Esophagus squamous epithelium (tissue), 4 donors: ENCODE measurements at regions not wholly inside any gene's neighbourhood (a gene's known extent, or its start where the extent isn't known, plus 50 kb on each side); places are given as distances from the start of the nearest gene placed in this dataset.

Experiments
- POLR2A ChIP-seq, 4 donors: fragments of 450-650 bp; IDR thresholded peaks; one replicate each; pipeline ENCODE4 v1.6.1; 2017; ENCODE audit warnings: antibody characterized with exemption in 4 of 4, mild to moderate bottlenecking in 4 of 4, moderate library complexity in 3 of 4
- TF ChIP-seq, protein P1 (sequence below), 6 experiments: fragments of 450-650 bp in 4 of 6; fragments of 200-600 bp in 2 of 6; sonication (generic) in 2 of 6; IDR thresholded peaks; one replicate each; pipeline ENCODE4 v1.5.1; 2016 to 2019; ENCODE audit warnings: antibody characterized with exemption in 6 of 6, mild to moderate bottlenecking in 4 of 6, moderate library complexity in 4 of 6

DNA sequence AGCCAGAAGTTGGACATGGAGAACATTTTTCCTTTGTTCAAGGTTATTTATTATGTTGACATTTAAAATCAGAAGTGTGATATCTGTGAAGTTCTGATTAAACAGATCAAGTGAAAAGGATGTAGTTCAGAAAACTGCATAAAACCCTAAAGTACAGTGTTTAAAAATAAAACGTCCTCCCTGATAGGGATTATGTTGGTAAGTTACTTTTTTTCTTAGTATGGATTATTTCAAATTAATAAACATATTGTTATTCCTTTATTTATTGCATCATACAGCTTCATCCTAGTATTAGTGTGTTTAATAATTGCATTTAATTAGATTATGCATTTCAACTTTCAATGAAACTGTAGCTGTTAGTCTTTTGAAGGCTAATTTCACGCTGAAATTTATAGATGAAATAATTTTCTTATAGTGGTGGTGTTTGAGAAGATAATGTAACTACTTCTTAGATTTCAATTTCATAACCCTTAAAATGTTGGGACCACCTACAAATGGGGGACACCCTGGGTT is 157.9 kb upstream of the DMRT1 start:
- TF ChIP-seq, protein P1, sequence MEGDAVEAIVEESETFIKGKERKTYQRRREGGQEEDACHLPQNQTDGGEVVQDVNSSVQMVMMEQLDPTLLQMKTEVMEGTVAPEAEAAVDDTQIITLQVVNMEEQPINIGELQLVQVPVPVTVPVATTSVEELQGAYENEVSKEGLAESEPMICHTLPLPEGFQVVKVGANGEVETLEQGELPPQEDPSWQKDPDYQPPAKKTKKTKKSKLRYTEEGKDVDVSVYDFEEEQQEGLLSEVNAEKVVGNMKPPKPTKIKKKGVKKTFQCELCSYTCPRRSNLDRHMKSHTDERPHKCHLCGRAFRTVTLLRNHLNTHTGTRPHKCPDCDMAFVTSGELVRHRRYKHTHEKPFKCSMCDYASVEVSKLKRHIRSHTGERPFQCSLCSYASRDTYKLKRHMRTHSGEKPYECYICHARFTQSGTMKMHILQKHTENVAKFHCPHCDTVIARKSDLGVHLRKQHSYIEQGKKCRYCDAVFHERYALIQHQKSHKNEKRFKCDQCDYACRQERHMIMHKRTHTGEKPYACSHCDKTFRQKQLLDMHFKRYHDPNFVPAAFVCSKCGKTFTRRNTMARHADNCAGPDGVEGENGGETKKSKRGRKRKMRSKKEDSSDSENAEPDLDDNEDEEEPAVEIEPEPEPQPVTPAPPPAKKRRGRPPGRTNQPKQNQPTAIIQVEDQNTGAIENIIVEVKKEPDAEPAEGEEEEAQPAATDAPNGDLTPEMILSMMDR (IDR thresholded peaks at IDR 0.05) = no peak
- TF ChIP-seq POLR2A (IDR thresholded peaks at IDR 0.05) = no peak
